IMR-90 (cell line): ENCODE measurements at regions not wholly inside any gene's neighbourhood (a gene's known extent, or its start where the extent isn't known, plus 50 kb on each side); places are given as distances from the start of the nearest gene placed in this dataset.

Experiments used
- ATAC-seq: fragments of 200-7000 bp; cut with Tn5 transposase; 2 replicates; pipeline ENCODE4 v1.9.1; 2020; ENCODE audit warnings: low read depth, mild to moderate bottlenecking, moderate library complexity
- BruUV-seq: library from RNA; stranded (reverse); fragments of 400-500 nt; replicated peaks from 2 replicates; lab custom pipeline; 2021; lab: Mats Ljungman, UMichigan
- CTCF ChIA-PET: fragments of 300-600 bp; formaldehyde crosslinking; extraction: SDS; loops from one replicate; lab custom pipeline; 2021; ENCODE audit warnings: antibody characterized with exemption; lab: Yijun Ruan, JAX
- POLR2A ChIA-PET: fragments of 300-600 bp; sonication (Branson Sonifier 250); formaldehyde crosslinking; loops from one replicate; lab custom pipeline; 2022; ENCODE audit warnings: antibody characterized with exemption; ENCODE audit not compliant: unreplicated experiment; lab: Charles Lee
- DNase-seq: peaks from one replicate; pipeline ENCODE4 v3.0.0; 2013
- H2AFZ ChIP-seq: replicated peaks from 2 replicates; pipeline ENCODE3; 2013; ENCODE audit warnings: low read length, mild to moderate bottlenecking; ENCODE audit not compliant: poor library complexity
- H2AK5ac ChIP-seq: 2 replicates; pipeline ENCODE4 v1.6.1; 2013; ENCODE audit warnings: low read depth, low read length, inconsistent platforms
- H2AK9ac ChIP-seq: replicated peaks from 2 replicates; pipeline ENCODE3; 2013; ENCODE audit warnings: mild to moderate bottlenecking, low read depth, low read length, moderate library complexity; ENCODE audit not compliant: poor library complexity
- H2BK120ac ChIP-seq: 2 replicates; pipeline ENCODE4 v1.6.1; 2013; ENCODE audit warnings: low read depth, low read length, inconsistent platforms
- H2BK15ac ChIP-seq: 3 replicates; pipeline ENCODE4 v1.6.1; 2013; ENCODE audit warnings: low read depth, low read length, inconsistent platforms
- H2BK20ac ChIP-seq: 2 replicates; pipeline ENCODE4 v1.6.1; 2013; ENCODE audit warnings: low read depth, mild to moderate bottlenecking, inconsistent platforms, low read length, moderate library complexity
- H2BK5ac ChIP-seq: 2 replicates; pipeline ENCODE4 v1.6.1; 2013; ENCODE audit warnings: mild to moderate bottlenecking, low read depth, low read length, inconsistent platforms; ENCODE audit not compliant: poor library complexity, severe bottlenecking
- H3K14ac ChIP-seq: replicated peaks from 2 replicates; pipeline ENCODE4 v1.6.1; 2013; ENCODE audit warnings: low read depth, low read length, inconsistent platforms
- H3K18ac ChIP-seq: 2 replicates; pipeline ENCODE4 v1.6.1; 2013; ENCODE audit warnings: low read depth, low read length, control low read depth
- H3K23ac ChIP-seq: 2 replicates; pipeline ENCODE4 v1.6.1; 2013; ENCODE audit warnings: low read depth, low read length, inconsistent platforms
- H3K27ac ChIP-seq: 2 replicates; pipeline ENCODE4 v1.5.1; 2013; ENCODE audit warnings: mild to moderate bottlenecking, control low read depth, low read length; ENCODE audit not compliant: insufficient read depth
- H3K27me3 ChIP-seq: 2 replicates; pipeline ENCODE4 v1.6.1; 2013; ENCODE audit warnings: low read length; ENCODE audit not compliant: control insufficient read depth, insufficient read depth
- H3K36me3 ChIP-seq: 2 replicates; pipeline ENCODE4 v1.6.1; 2013; ENCODE audit warnings: low read length, mixed read lengths; ENCODE audit not compliant: control insufficient read depth, insufficient read depth
- H3K4ac ChIP-seq: 2 replicates; pipeline ENCODE4 v1.6.1; 2013; ENCODE audit warnings: low read depth, low read length, inconsistent platforms
- H3K4me1 ChIP-seq: 2 replicates; pipeline ENCODE4 v1.6.1; 2013; ENCODE audit warnings: low read length, mixed read lengths; ENCODE audit not compliant: control insufficient read depth, insufficient read depth
- H3K4me2 ChIP-seq: 2 replicates; pipeline ENCODE4 v1.6.1; 2013; ENCODE audit warnings: low read depth, mild to moderate bottlenecking, control low read depth, low read length, moderate library complexity
- H3K4me3 ChIP-seq: 2 replicates; pipeline ENCODE4 v1.5.1; 2013; ENCODE audit warnings: low read depth, mild to moderate bottlenecking, control low read depth, low read length, moderate library complexity; ENCODE audit not compliant: insufficient read depth
- H3K56ac ChIP-seq: 2 replicates; pipeline ENCODE4 v1.6.1; 2013; ENCODE audit warnings: low read length, inconsistent platforms; ENCODE audit not compliant: insufficient read depth; ENCODE audit errors: extremely low read depth
- H3K79me1 ChIP-seq, 2 experiments: 2 replicates each; pipeline ENCODE4 v1.6.1; 2013; ENCODE audit warnings: low read length in 2 of 2, inconsistent platforms in 1 of 2, low read depth in 1 of 2
- H3K9ac ChIP-seq: 2 replicates; pipeline ENCODE4 v1.6.1; 2013; ENCODE audit warnings: low read depth, low read length, control low read depth
- H3K9me1 ChIP-seq: 2 replicates; pipeline ENCODE4 v1.6.1; 2013; ENCODE audit warnings: low read length, inconsistent platforms; ENCODE audit not compliant: insufficient read depth
- H3K9me3 ChIP-seq: 2 replicates; pipeline ENCODE4 v1.6.1; 2013; ENCODE audit warnings: low read length; ENCODE audit not compliant: control insufficient read depth, insufficient read depth
- H4K20me1 ChIP-seq: 2 replicates; pipeline ENCODE4 v1.6.1; 2013; ENCODE audit warnings: low read length, inconsistent platforms; ENCODE audit not compliant: insufficient read depth
- H4K5ac ChIP-seq: 2 replicates; pipeline ENCODE4 v1.6.1; 2013; ENCODE audit warnings: mild to moderate bottlenecking, low read depth, low read length, control low read depth
- H4K8ac ChIP-seq, 2 experiments: 2 replicates each; pipeline ENCODE4 v1.6.1; 2013; ENCODE audit warnings: low read depth in 2 of 2, low read length in 2 of 2, control low read depth in 1 of 2, inconsistent platforms in 1 of 2
- H4K91ac ChIP-seq: 2 replicates; pipeline ENCODE4 v1.6.1; 2013; ENCODE audit warnings: low read depth, low read length, inconsistent platforms; ENCODE audit not compliant: insufficient read depth
- BHLHE40 ChIP-seq: fragments of 150-350 bp; IDR thresholded peaks from 2 replicates; pipeline ENCODE4 v1.6.1; 2016; ENCODE audit warnings: mild to moderate bottlenecking, low read depth, low read length
- CEBPB ChIP-seq: IDR thresholded peaks from 2 replicates; pipeline ENCODE4 v1.6.1; 2012; ENCODE audit warnings: low read depth, low read length, improper control_type of control experiment
- CHD1 ChIP-seq: IDR thresholded peaks from 2 replicates; pipeline ENCODE4 v1.6.1; 2012; ENCODE audit warnings: low read depth, low read length, improper control_type of control experiment
- CTCF ChIP-seq: conservative IDR thresholded peaks from 2 replicates; pipeline ENCODE4 v1.5.1; 2012; ENCODE audit warnings: mild to moderate bottlenecking, low read depth, low read length, improper control_type of control experiment
- ELK1 ChIP-seq: fragments of 150-350 bp; IDR thresholded peaks from 2 replicates; pipeline ENCODE4 v1.6.1; 2016; ENCODE audit warnings: low read depth, mild to moderate bottlenecking, low read length, moderate library complexity, borderline replicate concordance
- FOS ChIP-seq: fragments of 150-350 bp; IDR thresholded peaks from 2 replicates; pipeline ENCODE4 v1.6.1; 2016; ENCODE audit warnings: low read depth, low read length
- MAZ ChIP-seq: IDR thresholded peaks from 2 replicates; pipeline ENCODE4 v1.6.1; 2012; ENCODE audit warnings: low read depth, mild to moderate bottlenecking, low read length, improper control_type of control experiment, moderate library complexity, borderline replicate concordance
- MXI1 ChIP-seq: IDR thresholded peaks from 2 replicates; pipeline ENCODE4 v1.6.1; 2012; ENCODE audit warnings: low read depth, mild to moderate bottlenecking, low read length, moderate library complexity, borderline replicate concordance
- NFE2L2 ChIP-seq: fragments of 150-350 bp; IDR thresholded peaks from 2 replicates; pipeline ENCODE4 v1.6.1; 2016; ENCODE audit warnings: low read depth, mild to moderate bottlenecking, low read length
- POLR2A ChIP-seq: IDR thresholded peaks from 2 replicates; pipeline ENCODE4 v1.6.1; 2012; ENCODE audit warnings: mild to moderate bottlenecking, low read depth, low read length
- RAD21 ChIP-seq: IDR thresholded peaks from 2 replicates; pipeline ENCODE4 v1.6.1; 2012; ENCODE audit warnings: low read length, improper control_type of control experiment
- RFX5 ChIP-seq: IDR thresholded peaks from 2 replicates; pipeline ENCODE4 v1.8.0; 2012; ENCODE audit warnings: low read depth, mild to moderate bottlenecking, low read length, moderate library complexity
- SMC3 ChIP-seq: fragments of 150-350 bp; IDR thresholded peaks from 2 replicates; pipeline ENCODE4 v1.6.1; 2016; ENCODE audit warnings: low read depth, mild to moderate bottlenecking, antibody characterized with exemption, low read length, moderate library complexity
- USF2 ChIP-seq: fragments of 150-350 bp; IDR thresholded peaks from 2 replicates; pipeline ENCODE4 v1.6.1; 2017; ENCODE audit warnings: mild to moderate bottlenecking, antibody characterized with exemption, low read length, low read depth
- WGBS, 2 experiments: methylation state at CpG; one replicate each; pipeline versions ENCODE4 v1.1.5 to v1.1.7; 2013; ENCODE audit warnings: missing lambda C conversion rate in 2 of 2; ENCODE audit not compliant: insufficient read length in 1 of 2; ENCODE audit errors: extremely low coverage in 2 of 2; 5-methylcytosine and 5-hydroxymethylcytosine counted together
- dilution Hi-C: fragments of 300-500 bp; cut with HindIII; formaldehyde crosslinking; loops from one replicate; pipeline ENCODE4 v1.14.3; 2018; ENCODE audit warnings: low sequenced_read_pairs; ENCODE audit not compliant: unreplicated experiment
- in situ Hi-C: fragments of 300-500 bp; cut with MboI; formaldehyde crosslinking; loops from 3 replicates; pipeline ENCODE4 v1.14.3; 2019; ENCODE audit warnings: low sequenced_read_pairs, inconsistent platforms, mixed read lengths
- intact Hi-C: fragments of 100-400 bp; cut with micrococcal nuclease; formaldehyde crosslinking; loops from 2 replicates; pipeline ENCODE4 v1.10.0; 2022

GRCh38 chr1:227395426-227396028 lies 77.2 kb upstream of the CDC42BPA start:
- H3K4me2 ChIP-seq, result no peak overlapping the region
- no peak overlapping the region for H3K27ac ChIP-seq
- intact Hi-C loops, result no loop called here
- no CpG with 5 or more reads among the region's 2 CpGs for WGBS, 2 experiments
- no TSS peak for BruUV-seq
- H4K8ac ChIP-seq, result no peak overlapping the region
- H3K9ac ChIP-seq, result no peak overlapping the region
- no peak overlapping the region for H2BK120ac ChIP-seq
- ChIA-PET POLR2A (no interaction called here), CTCF (no interaction called here)
- dilution Hi-C loops, result no loop called here
- H3K79me1 ChIP-seq, result no peaks in the 10 kb centered on the region
- no peak overlapping the region for H2AFZ ChIP-seq
- no peak overlapping the region for H2AK9ac ChIP-seq
- no peak overlapping the region for H2BK20ac ChIP-seq
- no peak overlapping the region for H2AK5ac ChIP-seq
- no peak overlapping the region for H3K18ac ChIP-seq
- no peak for ATAC-seq
- no peak overlapping the region for H4K91ac ChIP-seq
- in situ Hi-C loops, result no loop called here
- no peak overlapping the region for H3K4ac ChIP-seq
- no peak overlapping the region for H2BK15ac ChIP-seq
- H4K5ac ChIP-seq, result no peak overlapping the region
- no peak for TF ChIP-seq CTCF
- TF ChIP-seq FOS, result no peak
- TF ChIP-seq USF2, result no peak
- TF ChIP-seq BHLHE40, result no peak
- no peak for TF ChIP-seq POLR2A
- TF ChIP-seq RAD21, result no peak
- TF ChIP-seq NFE2L2, result no peak
- TF ChIP-seq CEBPB, result no peak
- no peak for TF ChIP-seq MAZ
- TF ChIP-seq ELK1, result no peak
- no peak for TF ChIP-seq RFX5
- no peak for TF ChIP-seq CHD1
- no peak for TF ChIP-seq SMC3
- no peak for TF ChIP-seq MXI1
- H3K36me3 ChIP-seq, result no peaks in the 10 kb centered on the region
- H3K9me1 ChIP-seq, result no peaks in the 10 kb centered on the region
- no peaks in the 10 kb centered on the region for H4K20me1 ChIP-seq
- no peak overlapping the region for H3K56ac ChIP-seq
- H3K4me1 ChIP-seq, result no peaks in the 10 kb centered on the region
- no peak overlapping the region for H3K4me3 ChIP-seq
- no peaks in the 10 kb centered on the region for H3K9me3 ChIP-seq
- no peak overlapping the region for H3K14ac ChIP-seq
- H2BK5ac ChIP-seq, result no peak overlapping the region
- no peak overlapping the region for H3K23ac ChIP-seq
- H3K27me3 ChIP-seq, result no peaks in the 10 kb centered on the region
- no peak for DNase-seq
